HG03039 (cell line): ENCODE measurements at regions not wholly inside any gene's neighbourhood (a gene's known extent, or its start where the extent isn't known, plus 50 kb on each side); places are given as distances from the start of the nearest gene placed in this dataset.
"Not testable (repeated sequence)": the region's sequence is repeated elsewhere in the genome, so short reads cannot be mapped to it uniquely, and the experiment has no call there.

Experiments
- ATAC-seq: cut with Tn5 transposase; IDR thresholded peaks from one replicate; pipeline ENCODE4 v1.9.1; 2021; ENCODE audit warnings: mild to moderate bottlenecking, moderate library complexity; ENCODE audit not compliant: unreplicated experiment

- no peak for ATAC-seq
These were observed 109.2 kb downstream of the TMEM121 start for GRCh38 chr14:105635560-105635959.

GRCh38 chr14:105636021-105636420 is 109.6 kb downstream of the TMEM121 start:
- ATAC-seq, result not testable (repeated sequence)

- ATAC-seq, result no peak
These were observed 110.6 kb downstream of the TMEM121 start for GRCh38 chr14:105636935-105637334.

GRCh38 chr14:105637345-105637744 is 111.0 kb downstream of the TMEM121 start:
- not testable (repeated sequence) for ATAC-seq

- not testable (repeated sequence) for ATAC-seq
These were observed 113.9 kb downstream of the TMEM121 start for GRCh38 chr14:105639969-105640931.

- ATAC-seq, result no peak
These were observed 114.9 kb downstream of the TMEM121 start for GRCh38 chr14:105641075-105641937.

GRCh38 chr14:105641951-105642350 is 115.6 kb downstream of the TMEM121 start:
- not testable (repeated sequence) for ATAC-seq

GRCh38 chr14:105642486-105642885 is 116.1 kb downstream of the TMEM121 start:
- not testable (repeated sequence) for ATAC-seq

- not testable (repeated sequence) for ATAC-seq
These were observed 117.1 kb downstream of the TMEM121 start for GRCh38 chr14:105643406-105644052.

- ATAC-seq, result not testable (repeated sequence)
These were observed 117.7 kb downstream of the TMEM121 start for GRCh38 chr14:105644053-105644435.

- ATAC-seq, result not testable (repeated sequence)
These were observed 118.1 kb downstream of the TMEM121 start for GRCh38 chr14:105644457-105644856.

- not testable (repeated sequence) for ATAC-seq
These were observed 118.5 kb downstream of the TMEM121 start for GRCh38 chr14:105644891-105645290.

- ATAC-seq, result not testable (repeated sequence)
These were observed 119.0 kb downstream of the TMEM121 start for GRCh38 chr14:105645389-105645788.

GRCh38 chr14:105646175-105646574 is 119.8 kb downstream of the TMEM121 start:
- ATAC-seq, result no peak

- not testable (repeated sequence) for ATAC-seq
These were observed 120.4 kb downstream of the TMEM121 start for GRCh38 chr14:105646711-105647281.

GRCh38 chr14:105647426-105647783 is 121.0 kb downstream of the TMEM121 start:
- ATAC-seq, result not testable (repeated sequence)

- no peak for ATAC-seq
These were observed 121.6 kb downstream of the TMEM121 start for GRCh38 chr14:105647784-105648608.

- ATAC-seq, result not testable (repeated sequence)
These were observed 122.5 kb downstream of the TMEM121 start for GRCh38 chr14:105648609-105649535.

- not testable (repeated sequence) for ATAC-seq
These were observed 125.9 kb downstream of the TMEM121 start for GRCh38 chr14:105652317-105652716.
